NCI-H2227 treated with DMSO at 0.1 percent for 48 hours (cell line): ENCODE measurements at regions not wholly inside any gene's neighbourhood (a gene's known extent, or its start where the extent isn't known, plus 50 kb on each side); places are given as distances from the start of the nearest gene placed in this dataset.

Source experiments
- DNase-seq: peaks from one replicate; lab custom pipeline; 2025; lab: John Stamatoyannopoulos, UW

DNA sequence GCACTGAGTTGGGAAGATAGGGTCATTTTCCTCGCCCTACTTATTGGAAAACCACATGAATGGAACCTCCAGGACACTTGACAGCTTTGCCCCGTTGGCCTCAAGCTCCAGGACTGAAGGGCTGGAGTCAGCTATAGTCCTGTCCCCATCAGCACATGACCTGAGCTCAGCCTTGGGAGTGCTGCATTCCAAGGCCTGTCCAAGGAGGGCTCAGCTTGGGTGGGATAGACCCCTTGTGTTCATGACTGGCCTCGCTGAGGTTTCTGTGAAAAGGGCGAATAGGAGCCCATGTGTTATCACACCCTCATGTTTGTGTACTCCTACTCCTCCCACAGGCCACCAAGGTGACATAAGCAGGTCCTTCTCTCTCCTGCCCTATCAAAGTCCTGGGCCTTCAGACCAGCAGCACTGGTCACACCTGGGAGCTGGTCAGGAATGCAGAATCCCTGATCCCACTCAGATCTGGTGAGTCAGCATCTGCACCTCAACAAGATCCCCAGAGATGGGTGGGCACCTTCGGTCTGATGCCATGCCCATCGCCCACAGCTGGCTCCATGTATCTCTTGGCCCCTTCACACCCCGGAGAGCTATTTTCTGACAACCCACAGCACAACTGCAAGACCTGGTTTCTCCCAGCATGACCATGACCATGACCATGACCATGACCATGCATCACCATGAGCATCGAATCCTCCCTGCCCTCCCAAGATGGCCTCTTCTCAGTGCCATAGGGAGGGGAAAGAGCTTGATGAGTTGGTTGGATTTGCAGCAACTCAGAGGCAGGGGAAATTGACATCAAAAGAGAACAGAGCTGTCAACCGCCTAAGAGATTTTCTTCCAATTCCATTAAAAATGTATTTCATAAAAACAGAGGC, 83.0 kb upstream of the RAB6C start:
- no peak for DNase-seq

DNA sequence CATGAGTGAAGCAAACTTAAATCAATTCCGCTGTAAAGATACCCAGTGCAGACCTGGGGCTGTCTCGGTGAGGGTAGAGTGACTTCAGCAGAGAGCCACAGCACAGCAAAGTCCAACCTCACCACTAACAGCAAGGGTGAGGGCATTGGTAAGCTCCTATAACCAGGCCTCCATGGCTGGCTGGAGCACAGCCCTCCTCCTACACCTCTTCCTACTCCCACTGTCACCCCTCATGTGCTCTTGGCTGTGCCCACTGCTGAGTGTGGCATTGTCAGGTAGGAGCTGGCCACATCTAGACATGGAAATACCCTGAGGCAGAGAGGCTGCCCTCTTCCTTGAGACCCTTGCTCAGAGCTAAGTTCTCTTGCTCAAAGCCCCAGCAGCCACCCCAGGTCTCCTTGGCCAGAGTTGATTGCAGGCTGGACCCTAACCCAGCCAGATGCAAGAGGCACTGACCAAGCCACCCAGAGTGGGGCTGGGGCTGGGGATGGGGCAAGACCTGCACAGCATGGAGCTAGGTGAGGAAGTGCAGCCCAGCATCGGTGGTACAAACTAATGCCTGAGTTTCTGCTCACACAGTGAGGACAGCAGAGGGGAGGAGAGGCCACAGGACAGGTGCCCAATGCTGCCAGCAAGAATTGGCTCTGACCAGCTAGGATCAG, 77.6 kb upstream of the RAB6C start:
- no peak for DNase-seq

DNA sequence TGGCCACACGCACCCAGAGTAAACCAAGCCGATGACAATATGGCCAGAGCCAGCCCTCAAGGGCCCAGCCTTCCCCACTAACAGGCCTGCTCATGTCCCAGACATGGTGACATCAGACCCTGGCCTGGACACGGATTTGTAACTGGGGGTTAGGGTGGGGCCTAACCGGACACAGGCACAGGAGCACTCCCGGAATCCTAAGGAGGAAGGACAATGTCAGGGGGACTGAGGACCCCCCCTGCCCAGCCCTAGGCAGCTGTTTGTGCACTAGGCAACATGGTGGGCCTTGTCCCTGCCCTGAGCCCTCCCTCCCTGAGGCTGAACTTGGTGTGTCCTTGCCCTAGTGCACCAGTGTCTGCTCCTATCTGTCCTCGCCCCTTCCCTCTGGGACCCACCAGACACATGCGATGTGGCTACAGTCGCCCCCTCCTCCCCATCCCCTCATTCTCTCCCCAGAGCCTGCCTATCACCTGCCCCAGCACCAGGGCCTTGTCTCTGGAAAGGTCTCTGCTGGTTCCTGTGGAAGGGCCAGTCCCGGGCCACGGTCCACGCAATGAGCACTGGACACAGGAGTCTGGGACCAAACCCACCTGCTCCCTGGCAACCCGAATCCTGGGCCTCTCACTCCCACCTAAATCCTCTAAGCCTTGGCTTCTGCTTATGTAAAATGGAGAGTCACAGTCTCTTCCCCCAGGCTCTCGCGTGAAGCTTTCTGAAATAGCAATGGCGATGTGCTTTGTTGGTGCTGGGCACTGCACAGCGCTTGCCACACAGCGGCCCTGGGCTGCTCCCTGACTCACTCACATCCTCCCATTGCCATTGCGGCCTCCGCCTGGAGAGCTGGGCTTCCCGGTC, 76.5 kb upstream of the RAB6C start:
- DNase-seq, result no peak

DNA sequence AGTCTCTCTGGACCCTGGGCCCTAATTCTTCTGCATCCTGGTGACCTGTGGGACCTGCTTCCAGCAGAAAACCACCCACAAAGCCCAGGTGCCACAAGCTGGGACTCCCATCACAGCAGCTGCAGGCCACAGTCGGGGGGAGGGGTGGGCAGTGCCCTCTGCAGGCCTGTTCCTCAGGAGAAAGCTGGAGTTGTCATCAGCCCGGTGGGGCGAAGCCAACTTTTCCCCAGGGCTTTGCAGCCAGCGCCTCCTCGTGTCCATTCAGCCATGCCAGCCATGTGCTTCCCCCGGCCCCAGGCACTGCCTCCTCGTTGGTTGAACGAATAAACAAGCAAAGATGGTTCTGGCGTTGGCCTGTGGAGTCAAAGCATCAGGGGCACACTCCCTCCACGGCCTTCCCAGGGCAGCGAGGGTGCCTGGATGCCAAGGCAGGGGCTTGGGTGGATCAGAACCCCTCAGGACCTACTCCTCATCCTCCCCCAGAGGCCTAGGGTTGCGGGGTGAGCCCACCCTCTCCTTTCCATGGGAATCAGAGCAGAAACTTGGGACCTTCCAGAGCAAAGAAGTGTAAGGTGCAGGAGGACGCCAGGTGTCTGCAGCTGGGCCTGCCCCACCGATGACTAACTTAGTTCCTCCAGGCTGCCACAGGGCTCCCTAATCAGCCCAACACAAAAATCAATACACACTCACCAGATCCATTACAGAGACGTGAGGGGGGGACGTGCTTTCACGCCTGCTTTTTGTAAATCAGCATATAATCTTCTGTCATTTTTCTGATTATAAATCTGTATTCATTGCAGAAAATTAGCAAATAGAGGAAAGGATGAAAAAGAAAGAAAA, 75.7 kb upstream of the RAB6C start:
- DNase-seq, result no peak

DNA sequence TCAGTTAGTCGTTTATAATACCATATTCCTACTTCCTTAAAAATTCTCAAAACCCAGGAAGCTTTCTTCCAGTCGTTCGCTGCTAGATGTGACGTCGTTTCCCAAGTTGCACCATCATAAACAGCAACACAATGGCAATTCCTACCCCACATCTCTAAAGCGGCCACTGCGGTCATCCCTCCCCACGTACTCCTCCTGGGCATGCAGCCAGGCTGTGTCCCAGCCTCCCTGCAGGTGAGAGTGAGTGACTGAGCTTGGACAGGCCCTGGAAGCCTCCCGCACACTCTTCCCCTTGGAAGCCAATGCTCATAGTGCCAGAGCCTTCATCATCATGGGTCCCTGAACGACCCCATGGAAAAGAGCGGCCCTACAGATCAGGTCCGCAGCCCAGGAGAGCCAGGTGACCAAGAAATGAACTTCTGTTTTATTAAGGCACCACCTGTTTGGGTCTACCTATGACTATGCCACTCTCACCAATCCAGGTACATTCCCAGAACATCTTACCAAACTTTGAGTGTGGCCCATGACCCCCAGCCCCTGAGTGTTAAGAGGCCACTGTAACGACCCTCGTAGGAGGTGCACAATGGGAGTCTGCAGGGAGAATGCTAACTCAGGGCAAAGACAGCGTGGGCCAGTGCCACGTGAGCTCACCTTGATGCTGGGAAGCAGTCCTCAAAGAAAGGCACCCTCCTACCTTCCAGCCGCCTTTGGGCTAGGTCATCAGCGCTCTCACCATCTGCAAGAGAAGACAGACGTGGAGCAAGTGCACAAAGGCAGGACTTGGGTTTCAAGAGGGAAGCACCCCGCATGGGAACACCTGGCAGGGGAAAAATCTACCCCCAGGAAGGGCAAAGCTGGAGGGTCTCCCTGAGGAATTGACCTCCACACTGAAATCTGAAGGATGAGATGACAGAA, 74.7 kb upstream of the RAB6C start:
- no peak for DNase-seq

DNA sequence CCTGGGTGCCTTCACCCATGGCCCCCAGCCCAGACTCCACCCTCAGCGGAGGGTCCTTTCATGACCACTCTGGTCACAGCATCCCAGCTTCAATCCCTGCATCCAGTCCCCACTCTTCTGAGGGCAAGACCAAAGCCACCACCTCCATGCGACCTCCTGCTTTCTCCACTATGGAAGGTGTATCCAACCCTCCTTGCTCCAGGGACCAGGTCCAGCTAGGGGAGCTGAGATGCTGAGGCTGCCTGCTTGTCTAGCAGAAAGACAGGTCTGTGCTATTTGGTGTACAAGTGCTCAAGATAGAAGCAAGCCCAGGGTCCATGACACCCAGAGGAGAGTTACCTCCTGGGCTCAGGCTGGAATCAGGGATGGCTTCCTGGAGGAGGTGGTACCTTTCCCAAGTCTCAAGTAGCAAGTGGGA, 73.8 kb upstream of the RAB6C start:
- no peak for DNase-seq

DNA sequence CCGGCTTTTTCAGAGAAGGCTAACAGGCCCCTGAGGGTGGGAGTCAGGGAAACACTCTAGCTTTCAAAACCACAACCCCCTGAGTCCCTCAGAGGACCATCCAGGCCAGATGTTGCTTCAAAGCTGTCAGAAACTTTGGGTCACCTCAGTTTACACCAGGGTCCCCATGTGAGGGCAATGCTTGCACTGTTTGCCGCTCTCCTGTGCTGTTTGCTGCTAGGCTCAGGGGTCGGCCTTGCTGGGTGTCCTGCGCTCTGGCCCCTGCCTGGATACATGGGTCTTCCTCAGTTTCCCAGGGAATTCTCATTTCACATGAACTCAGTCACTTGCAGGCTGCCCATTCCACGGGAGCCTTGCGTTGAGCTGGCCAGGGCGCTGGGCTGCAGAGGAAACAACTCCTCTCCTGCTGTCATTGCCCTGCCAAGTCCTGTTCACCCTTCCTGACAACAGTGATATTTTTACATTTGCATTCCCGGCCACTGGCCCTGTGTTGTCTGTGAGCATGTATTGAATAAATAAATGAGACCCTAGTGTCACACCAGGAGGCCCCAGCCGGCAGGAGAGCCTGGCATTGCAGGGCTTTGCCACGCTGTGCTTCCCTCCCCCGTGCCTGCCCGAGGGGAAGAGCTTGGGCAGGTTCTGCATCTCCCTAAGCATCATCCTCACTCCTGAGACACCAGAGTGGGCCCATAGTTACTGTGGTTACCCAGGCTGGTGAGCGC, 73.2 kb upstream of the RAB6C start:
- no peak for DNase-seq

DNA sequence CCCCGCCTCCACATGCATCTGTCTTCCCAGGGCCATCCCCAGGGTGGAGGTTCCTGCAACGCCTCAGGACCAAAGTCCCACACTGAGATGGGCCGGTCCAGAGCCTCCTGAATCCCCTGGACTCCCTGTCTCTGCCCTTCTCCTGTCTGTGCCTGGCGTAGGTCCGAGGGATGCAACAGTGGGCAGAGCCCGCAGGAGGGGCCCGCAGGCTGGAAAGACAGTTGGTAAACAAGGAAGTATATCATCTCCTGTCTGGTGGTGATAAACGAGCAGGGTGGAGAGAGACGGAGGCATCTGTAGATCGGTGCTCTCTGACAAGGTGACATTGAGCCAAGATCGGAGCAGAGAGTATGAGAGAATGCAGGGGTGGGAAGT, 72.6 kb upstream of the RAB6C start:
- DNase-seq, result no peak

DNA sequence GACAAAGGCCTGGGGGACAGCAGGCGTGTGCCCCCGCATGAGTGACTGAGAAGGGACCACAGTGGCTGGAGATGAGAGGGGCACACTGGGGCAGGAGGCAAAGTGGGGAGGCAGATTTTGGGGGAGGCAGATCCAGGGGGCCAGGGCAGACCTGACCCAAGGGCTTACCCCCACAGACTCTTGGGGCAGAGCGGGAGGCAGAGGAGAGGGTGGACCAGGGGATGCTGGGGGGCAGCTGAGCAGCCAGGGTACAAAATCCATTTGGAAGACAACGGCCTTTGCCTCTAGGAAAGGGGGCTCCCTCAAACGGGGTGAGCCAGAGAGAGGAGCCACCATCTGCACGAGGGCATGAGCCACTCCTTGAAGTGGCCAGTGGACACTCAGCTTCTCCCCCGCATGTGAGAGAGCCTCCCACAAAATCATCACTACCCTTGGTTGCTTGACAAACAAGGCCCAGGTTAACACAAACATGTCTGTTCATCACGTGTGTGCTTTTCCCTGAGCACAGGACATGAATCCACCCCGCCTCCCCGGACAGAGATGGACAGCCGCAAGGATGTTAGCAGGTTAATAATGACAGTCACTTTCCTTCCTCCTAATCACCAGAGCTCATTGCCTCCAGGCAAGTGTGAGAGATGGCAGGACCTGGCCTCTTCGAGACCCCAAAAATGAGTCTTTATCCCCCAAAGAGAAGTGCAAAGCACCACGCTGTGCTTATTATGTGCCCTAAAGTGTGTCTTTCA, 72.0 kb upstream of the RAB6C start:
- DNase-seq, result no peak

DNA sequence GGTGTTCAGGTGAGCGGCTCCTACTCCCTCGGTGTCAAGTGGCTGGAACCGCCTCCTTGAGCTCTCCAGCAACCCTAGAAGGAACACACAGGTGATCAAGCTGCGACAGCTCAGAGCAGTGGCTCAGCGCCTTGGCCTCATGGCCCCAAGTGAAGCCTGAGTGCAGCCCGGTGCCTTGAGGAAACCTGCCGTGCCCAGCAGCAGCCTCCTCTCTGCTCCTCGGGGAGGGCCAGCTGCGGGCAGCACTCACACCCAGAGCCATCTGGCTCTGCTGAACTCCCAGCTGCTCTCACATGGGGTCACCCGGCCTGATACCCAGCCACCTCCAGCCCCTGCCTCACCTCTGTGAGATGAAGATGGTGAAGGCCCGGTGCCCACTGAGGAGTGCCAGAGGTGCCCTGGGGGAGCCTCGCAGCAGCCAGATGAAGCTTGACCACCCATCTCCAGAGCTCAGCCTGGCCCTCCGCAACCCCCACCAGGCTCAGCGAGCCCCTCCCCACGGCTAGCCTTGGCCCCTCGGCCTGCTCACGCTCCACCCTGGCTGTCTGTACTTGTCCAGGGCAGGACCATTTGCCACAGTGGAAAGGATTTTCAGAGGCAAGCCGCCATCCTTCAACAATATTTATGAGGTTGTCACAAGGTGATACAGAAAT, 70.6 kb upstream of the RAB6C start:
- DNase-seq, result no peak

DNA sequence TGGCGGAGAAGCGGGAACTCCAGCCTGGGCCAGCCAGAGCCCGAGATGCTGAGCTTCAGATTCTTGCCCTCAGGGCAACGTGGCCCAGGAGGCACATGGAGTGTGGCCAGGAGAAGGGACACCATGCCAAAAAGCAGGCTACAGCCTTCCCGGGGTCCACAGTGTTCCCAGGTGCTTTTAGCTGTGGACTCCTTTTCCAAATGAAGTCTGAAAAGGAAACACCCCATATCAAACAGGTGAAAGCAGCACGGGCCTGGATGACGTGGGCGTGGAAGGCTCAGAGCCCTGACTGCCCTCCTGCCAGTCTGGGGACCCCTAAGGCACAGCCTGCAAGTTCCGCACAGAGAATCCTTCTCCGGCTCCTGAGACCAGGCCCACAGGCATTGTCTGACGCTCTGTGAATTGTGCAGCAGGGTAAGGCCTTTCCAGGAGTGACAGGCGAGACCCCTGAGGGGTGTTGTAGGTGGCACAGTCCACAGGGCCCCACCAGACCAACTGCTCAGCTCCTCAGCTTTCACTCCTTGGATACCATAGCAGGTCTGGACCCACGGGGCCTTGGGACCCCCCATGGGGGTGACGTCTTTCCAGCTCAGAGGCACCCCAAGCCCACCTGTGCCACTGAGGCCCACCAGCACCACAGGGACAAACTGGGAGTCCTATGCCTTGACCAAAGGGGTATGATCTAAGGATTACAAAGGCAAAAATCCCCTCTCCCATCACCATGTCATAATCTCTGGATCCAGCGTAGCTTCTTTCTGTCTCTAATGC, 69.6 kb upstream of the RAB6C start:
- no peak for DNase-seq

DNA sequence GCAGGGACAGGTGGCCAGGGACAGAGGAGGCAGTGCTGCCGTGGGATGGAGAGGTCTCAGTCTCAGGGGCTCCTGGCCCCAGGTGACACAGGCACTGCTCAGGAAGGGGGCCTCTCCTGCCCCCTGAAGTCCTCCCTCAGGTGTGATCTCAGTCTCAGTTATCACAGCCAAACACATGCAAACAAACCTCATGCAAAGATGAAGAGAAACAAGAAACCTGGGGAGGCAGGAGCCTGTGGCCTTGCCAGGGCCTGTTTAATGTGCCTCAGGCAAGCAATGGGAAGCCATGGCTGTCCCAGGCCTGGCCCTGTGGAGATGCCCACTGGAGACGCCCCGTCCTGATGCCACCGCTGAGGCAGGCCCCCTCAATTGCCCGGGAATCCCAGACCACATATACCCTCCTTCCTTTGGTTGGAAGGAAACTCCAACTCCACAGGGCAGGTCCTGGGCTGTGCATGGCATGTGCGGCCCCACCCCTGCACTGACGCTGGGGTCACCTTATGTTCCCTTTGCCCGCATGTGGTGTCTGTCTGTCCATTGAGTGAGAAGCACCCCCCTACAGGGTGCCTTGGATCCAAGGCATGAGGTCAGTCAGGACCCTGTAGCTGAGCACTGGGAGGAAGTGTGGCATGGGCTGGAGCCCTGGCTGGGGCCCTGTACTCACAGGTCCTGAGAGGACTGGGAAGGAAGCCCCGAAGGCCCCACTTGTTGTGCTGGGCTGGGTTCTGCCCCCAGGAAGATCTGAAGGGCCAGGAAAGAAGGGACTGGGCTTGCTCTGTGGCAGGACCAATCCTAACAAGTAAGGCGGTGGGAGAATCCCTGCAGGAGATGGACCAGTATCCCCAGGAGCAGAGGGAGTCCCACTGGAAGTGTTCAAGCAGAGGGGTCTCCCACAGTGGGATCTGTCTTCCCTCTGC, 68.8 kb upstream of the RAB6C start:
- no peak for DNase-seq

DNA sequence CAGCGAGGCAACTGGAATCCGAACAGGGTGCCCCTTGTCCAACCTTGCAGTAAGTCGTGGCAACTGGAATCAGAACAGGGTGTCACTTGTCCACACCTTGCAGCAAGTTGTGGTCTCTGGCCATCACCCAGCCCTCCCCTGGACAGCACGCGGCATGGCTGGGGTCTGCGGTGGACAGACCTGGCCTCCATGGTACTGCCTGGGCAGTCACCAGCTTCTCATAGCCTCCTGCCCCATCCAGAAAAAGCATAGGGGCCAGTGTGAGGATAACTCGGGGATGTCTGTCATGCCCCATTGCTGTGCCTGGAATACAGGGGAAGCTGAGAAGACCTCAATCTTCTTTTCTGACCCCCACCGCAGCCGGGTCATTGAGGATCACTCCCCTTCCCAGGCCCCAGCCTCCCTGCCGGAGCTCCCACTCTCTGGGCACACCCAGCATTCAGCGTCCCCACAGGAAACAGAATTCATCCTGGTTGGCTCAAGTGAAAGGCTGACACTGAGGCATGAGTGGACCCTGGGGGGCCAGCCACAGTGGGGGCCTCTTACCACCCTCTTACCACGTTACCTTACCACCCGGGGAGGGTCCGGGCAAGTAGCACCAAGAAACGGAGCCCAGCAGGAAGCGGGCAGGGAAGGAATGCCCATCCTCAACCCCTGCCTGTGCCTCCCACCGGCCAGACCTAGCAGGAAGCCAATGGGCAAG, 68.0 kb upstream of the RAB6C start:
- DNase-seq, result no peak

DNA sequence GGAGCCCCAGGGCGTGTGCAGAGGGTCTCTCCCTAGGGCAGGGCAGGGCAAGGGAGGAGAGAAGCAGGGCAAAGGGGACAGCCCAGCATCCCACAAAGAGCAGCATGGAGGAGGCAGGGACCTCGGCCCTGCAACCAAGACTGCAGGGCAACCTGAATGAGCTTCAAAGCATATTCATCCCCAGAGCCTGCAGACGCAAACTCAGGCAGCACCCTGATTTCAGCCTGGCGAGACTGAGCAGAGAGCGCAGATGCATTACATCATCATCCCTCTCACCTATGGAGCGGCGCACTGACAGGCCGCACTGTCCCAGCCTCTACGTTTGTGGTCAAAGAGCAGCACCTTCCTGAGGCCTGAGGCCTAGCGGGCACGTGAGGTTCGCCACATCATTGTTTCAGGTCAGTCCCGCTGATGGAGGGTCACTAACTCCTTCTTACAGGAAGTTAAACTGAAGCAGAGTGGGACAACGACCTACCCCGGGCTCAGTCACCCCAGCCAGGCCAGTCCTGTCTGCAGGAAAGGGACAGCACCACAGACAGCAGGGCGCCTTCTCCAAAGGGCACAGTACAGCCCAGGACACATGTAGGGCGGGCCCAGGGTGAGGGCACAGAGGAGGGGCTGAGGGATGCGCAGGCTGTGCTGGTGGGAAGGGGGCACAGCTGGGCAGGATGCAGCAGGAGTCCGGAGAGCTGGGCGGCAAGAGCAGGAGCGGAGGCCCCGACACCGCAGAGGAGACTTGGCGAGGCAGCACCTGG, 67.2 kb upstream of the RAB6C start:
- no peak for DNase-seq

DNA sequence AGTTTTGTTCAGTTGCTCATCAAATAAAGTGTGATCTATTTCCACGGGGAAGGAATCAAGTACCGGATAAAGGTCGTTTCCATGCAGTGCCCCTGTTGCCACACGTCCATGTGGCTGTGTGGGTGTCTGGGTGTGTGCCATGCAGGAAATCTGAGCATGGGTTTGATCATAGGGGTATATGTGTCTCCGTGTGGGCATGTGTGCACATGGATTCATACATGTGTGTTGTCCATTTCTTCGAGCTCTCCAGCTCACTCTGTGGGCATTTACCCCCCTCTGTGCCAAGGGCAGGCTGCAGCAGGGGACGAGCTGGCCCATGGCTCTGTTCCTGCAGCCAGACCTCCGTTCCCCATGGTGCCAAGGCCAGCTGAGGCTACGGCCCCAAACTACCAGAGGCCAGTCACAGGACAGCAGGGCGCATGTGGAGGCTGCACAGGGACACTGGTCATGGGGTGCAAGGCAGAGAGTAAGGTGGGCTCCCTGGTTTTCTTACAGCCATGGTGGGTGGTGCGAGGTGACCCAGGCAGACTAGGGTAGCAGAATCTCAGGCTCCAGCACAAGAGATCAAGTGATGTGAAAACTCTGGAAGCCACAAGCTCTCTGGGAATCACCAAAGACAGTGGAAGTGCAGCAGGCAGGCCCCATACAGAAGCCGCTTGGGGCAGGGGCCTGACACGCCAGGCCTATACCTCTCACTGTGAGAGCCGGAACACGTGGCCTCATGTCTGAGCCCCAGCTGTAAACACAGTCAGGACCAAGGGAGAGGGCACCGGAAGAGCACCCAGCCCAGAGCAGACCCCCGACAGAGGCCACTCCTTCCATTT, 66.4 kb upstream of the RAB6C start:
- DNase-seq, result no peak
